IMR-90 (cell line): ENCODE measurements at regions not wholly inside any gene's neighbourhood (a gene's known extent, or its start where the extent isn't known, plus 50 kb on each side); places are given as distances from the start of the nearest gene placed in this dataset.

Experiments
- CTCF ChIP-seq: conservative IDR thresholded peaks from 2 replicates; pipeline ENCODE4 v1.5.1; 2012; ENCODE audit warnings: mild to moderate bottlenecking, low read depth, low read length, improper control_type of control experiment
- MAFK ChIP-seq: IDR thresholded peaks from 2 replicates; pipeline ENCODE4 v1.6.1; 2012; ENCODE audit warnings: low read depth, low read length, improper control_type of control experiment
- RAD21 ChIP-seq: IDR thresholded peaks from 2 replicates; pipeline ENCODE4 v1.6.1; 2012; ENCODE audit warnings: low read length, improper control_type of control experiment
- RFX5 ChIP-seq: IDR thresholded peaks from 2 replicates; pipeline ENCODE4 v1.8.0; 2012; ENCODE audit warnings: low read depth, mild to moderate bottlenecking, low read length, moderate library complexity
- USF2 ChIP-seq: fragments of 150-350 bp; IDR thresholded peaks from 2 replicates; pipeline ENCODE4 v1.6.1; 2017; ENCODE audit warnings: mild to moderate bottlenecking, antibody characterized with exemption, low read length, low read depth

GRCh38 chr17:55843785-55844184 lies 92.9 kb downstream of the PCTP start:
- TF ChIP-seq RFX5 = no peak
- TF ChIP-seq USF2 = no peak
- TF ChIP-seq CTCF = no peak
- TF ChIP-seq RAD21 = no peak
- TF ChIP-seq MAFK = peak; percentile 11; the same call in 1 of the 2 replicates
